HT1080 (cell line): ENCODE measurements at regions not wholly inside any gene's neighbourhood (a gene's known extent, or its start where the extent isn't known, plus 50 kb on each side); places are given as distances from the start of the nearest gene placed in this dataset.
A peak's percentile ranks its signal among the peaks of the same experiment; 100 is the strongest.
"Not testable (repeated sequence)": the region's sequence is repeated elsewhere in the genome, so short reads cannot be mapped to it uniquely, and the experiment has no call there.

Experiments
- DNase-seq: peaks from one replicate; pipeline ENCODE4 v3.0.0-alpha.2; 2015; ENCODE audit warnings: low read depth

DNA sequence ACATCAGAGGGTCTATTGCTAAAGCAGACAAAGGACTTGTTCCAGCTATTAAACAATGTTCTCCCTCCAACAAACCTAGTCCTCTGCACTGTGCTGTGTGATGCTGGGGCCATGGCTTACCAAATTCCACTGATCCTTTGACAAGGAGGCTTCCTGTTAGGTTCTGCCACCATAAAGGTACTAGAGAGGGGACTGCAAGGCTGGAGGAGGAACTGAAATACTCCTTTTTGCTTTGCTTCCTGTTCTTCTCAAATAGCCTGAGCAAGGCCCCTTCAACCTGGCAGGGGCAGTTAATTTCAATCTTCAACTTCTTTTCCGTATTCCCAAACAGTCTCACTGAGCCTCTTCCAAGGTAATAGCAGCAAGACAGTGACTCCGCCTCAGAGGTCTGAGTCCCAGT, 286.4 kb upstream of the IRAK1BP1 start:
- DNase-seq: no peak

DNA sequence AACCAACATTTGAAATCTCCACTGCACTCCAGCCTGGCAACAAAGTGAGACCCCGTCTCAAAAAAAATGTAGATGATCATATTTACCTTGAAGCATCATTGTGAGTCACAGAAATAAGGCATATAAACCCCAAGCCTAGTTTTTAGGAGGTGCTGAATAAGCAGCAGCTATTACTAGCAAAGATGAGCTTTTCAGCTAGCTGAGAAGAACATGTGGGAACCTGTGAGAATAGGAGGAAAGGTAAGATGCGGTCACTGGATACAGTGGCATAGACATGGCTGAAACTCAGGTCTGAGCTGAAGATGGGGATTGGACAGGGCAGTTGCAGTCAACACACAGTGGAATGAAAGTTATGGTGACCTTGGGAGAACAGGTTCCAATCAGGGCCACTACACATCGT, 284.3 kb upstream of the IRAK1BP1 start:
- DNase-seq: no peak

DNA sequence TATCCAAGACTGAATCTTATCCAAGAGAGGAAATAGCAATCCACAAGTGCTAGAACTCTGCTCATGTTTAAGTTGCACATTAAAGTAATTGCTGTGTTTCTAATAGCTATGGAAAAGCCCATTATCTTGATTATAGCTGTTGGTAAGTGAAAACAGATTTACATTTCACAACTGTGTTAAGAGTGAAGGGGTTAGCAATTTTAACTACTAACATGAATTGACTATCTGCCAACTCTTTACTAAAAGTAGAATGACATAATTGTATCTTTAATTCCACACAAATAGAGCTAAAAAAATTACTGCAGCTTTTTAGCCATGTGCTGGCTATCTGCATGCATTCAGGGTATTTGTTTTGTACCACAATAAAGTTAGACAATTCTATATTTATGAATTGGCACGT, 277.9 kb upstream of the IRAK1BP1 start:
- no peak for DNase-seq

DNA sequence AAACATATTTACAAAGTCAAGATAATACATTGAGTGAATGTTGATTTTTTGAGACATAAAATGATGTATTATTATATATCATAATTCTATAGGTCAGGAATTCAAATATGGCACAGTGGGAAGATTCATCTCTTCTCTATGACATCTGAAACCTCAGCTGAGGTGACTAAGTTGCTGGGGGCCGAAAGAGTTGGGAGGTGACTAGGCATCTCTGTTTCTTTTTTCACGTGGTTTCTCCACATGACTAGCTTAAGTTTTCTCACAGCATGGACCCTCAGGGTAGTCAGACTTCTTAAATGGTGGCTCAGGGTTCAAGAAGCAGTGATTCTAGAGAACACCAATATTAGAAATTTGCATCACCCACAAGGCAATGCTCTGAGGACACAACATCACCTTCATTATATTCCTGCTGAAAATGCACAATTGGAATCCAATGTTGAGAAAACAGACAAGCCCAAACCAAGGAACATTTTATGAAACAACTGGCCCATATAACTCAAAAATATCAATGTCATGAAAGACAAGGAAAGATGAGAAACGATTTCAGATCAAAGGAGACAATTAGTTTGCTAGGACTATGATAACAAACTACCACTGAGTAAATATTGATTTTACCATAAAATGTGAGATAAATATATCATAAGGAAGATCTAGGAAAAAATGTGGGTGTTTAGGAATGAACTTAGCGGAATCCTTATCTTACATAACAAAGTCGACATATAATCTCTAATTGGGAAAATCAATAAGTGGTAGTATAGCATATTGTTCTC, 273.3 kb upstream of the IRAK1BP1 start:
- peak; percentile 58 for DNase-seq

DNA sequence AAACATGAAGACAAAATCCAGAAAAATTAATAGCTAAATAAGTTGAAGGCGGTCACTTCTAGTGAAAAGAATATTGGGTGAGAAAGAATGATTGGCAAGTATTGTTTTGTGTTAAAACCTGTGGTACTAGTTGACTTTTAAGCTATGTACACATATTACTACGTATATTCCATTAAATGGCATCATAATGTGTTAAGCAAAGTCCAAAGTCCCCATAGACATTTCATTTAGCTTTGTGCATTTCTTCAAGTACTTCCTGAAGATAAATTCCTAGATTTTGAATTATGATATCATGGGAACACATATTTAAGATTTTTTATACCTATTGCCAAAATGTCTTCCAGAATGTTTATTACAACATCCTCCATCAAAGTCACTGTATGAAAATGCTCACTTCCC, 272.7 kb upstream of the IRAK1BP1 start:
- DNase-seq: no peak

DNA sequence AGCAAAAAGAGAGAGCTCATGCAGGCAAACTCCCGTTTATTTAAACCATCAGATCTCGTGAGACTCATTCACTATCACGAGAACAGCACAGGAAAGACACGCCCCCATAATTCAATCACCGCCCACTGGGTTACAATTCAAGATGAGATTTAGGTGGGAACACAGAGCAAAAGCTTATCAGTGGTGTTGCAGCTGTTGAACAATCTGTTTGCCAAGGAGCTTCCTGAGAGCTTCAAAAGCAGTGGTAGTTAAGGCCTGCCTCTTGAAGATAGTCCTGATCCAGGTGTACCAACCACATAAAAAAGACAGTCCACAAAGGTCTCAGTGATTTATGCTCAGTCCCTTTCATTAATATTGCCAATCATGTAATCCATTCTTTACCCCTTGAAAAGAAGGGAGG, 269.4 kb upstream of the IRAK1BP1 start:
- no peak for DNase-seq

DNA sequence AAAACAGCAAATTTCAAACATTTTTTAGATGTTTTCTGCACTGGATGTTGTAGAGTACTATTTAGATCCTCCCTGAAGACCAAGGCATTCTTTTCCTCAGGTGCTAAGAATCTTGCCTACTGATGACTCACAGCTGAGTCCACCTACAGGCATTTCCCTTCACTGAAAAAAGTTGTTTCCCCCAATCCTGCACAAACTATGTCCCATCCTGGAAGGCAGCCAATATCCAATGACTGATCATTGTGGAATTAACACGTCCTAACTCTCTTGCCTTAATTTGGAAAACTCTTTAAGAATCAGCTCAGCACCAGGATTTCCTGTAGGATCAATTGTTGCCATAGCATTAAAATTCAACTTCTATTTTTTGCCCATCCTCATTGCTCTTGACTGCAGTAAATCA, 268.4 kb upstream of the IRAK1BP1 start:
- peak; percentile 99 for DNase-seq

DNA sequence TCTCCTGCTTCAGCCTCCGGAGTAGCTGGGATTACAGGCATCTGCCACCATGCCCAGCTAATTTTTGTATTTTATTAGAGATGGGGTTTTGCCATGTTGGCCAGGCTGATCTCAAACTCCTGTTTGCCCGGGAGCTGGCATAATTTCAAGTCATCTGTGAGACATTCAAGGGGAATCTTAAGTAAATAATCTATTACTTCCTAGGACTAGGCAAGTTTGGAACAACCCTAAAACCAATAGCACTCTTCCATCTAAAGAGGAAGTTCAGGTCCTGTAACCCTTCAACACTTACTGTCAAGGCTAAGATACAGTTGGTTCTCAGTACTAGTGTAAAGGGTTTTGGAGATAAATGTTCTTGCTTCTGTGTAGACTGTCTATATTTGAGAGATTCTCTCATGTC, 267.8 kb upstream of the IRAK1BP1 start:
- DNase-seq: peak; percentile 47

DNA sequence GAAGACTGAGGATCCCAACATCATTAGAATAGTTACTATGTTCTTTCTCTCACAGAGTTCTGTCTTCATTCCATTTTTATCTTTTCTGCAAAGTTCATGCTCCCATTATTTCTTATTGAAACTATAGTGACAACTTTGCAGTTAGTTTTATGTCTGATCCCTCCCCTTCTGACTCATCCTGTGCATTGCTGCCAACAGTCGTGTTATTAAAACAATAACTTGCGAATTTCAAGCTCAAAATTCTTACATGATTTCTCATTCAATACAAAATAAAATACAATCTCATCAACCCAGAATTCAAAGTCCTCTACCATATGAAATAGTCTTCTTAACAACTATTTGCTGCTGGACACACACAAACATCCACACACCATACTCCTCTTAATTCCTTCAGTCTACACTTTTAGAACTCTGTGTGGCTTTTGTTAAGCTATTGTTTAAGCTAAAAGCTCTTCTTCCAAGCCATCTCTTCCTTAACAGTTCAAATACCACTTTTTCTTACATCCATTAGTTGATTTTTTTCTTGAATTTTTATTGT, 261.4 kb upstream of the IRAK1BP1 start:
- peak; percentile 60 for DNase-seq

DNA sequence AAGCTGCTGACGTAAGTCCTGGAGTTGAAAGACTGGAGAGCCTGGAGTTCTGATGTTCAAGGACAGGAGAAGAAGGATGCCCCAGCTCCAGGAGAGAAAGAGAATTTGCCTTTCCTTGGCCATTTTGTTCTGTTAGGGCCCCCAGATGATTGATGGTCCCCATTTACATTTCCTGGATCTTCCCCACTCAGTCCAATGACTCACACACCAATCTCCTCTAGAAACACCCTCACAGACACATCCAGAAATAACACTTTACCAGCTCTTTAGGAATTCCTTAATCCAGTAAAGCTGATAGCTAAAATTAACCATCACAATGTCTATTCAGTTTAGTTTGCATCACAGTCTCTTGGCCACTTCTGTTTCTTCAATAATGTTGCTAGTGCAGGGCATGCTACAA, 260.2 kb upstream of the IRAK1BP1 start:
- peak; percentile 62 for DNase-seq

DNA sequence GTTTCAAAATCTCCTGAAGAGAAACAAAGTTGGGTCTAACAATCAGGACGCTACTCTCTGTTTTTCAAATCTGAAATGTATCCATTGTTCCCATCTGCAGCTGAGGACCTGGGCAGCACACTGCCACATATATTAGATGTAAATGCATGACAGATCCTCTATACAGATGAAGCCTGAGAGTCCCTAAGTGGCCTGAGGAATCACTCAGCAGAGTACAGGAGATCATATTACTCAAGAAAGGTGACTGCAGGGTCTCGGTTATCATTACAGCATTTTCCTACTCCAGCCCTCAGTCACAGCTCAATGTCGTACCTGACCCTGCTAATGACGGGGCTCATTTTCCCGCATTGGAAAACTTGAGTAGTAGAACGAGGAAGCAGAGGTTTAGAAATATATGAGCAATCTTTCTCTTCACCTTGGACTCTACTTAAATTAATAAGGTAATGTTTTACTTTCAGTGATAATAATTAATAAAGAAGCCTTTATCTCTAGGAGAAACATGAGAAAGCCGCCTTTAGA, 256.2 kb upstream of the IRAK1BP1 start:
- no peak for DNase-seq

DNA sequence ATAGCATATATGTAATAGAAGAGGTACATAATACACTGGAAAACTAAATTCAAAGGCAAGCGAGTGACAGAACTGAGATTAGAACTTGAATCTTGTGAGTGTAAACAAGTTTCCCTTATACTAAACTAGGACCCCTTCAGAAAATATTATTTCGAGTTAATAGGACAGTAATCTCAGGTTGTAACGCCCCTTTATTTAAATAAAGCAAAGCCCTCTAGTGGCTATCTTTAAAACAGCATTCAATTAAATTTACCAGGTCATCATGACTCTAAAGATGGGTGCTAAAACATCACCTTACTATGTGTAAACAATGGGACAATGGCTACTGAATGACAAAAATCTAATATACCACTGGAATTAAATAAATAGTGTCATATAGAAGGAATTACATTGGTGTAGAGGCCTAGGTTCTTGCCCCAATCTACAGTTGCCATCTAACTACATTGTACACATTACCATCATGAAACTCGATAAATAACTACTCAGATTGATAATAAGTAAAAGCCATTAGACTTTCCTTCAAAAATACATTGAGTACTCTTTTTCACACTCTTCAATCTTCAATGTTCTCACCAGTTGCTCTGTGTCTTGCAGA, 255.4 kb upstream of the IRAK1BP1 start:
- peak; percentile 15 for DNase-seq

DNA sequence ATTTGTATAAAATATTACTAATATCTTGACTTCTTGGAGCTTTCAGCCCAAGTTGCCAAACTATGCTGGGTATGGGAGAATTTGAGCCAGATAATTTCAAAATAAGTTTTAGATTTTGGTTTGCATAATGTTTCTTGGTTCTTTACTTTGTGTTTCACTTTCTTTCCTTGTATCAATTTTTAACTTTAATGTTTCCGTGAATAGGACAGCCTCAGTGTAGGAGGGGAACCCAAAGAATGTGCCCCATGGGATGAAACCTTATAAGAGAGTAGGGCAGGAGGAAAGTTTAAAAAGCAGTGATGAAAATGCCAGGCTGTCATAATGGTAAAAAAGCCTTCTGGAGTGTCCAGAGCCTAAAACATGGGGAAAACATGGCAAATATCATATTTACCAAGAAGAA, 252.4 kb upstream of the IRAK1BP1 start:
- no peak for DNase-seq

DNA sequence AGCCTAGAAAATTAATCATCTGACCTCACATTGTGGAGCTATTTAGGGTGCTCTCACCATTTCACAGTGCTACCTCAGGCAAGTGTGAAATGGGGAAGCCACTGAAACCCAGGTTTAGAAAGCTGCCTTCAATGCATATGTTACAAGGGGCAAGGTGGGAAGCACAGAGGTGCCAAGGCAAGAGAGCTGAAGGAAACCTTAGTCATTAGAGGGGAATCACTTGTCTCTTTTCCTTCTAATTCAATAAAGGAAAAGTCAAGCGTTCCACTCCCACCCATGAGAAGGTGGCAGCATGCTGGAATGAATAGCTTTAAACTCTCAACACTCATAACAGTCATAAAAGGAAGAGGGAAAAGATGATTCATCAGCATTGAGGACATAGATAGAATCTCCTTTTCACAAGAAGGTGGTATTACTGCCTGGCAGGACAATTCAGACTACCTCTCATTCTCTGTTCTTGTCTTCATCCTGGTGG, 251.9 kb upstream of the IRAK1BP1 start:
- DNase-seq: peak; percentile 66

DNA sequence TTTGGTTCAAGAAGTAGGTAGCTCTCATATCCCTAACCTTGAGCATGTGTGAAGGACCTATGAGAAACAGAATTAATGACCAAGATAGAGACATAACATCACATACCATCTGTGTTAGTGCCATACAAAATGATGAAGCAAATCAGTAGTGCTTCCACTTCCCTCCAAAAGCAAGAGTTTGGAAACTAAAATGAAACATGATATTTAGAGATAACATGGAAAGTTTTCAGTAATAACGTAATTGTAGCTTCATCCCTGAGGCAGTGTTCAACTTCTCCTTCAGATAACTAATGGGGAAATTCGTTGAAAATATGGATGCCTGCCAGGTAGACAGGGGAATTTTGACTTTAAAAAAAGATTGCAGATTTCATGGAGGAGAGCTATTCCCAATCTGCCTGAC, 248.4 kb upstream of the IRAK1BP1 start:
- no peak for DNase-seq

DNA sequence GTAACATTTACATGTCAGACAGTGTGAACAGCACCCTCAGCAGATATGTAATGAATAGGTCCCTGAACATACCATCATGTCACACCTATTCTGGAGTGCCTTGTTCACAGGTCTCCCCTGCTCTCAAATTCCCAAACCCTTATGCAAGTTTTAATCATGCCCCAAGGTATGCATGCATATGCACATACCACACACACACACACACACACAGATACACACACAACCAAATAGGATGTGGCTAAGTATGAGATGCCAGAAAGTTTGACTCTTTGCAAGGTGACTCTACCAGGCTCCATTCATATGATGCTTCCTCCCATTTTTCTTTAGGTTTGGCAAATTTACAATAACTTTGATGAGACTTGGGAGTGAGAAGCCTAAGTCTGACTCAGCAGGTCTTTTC, 243.8 kb upstream of the IRAK1BP1 start:
- peak; percentile 43 for DNase-seq

DNA sequence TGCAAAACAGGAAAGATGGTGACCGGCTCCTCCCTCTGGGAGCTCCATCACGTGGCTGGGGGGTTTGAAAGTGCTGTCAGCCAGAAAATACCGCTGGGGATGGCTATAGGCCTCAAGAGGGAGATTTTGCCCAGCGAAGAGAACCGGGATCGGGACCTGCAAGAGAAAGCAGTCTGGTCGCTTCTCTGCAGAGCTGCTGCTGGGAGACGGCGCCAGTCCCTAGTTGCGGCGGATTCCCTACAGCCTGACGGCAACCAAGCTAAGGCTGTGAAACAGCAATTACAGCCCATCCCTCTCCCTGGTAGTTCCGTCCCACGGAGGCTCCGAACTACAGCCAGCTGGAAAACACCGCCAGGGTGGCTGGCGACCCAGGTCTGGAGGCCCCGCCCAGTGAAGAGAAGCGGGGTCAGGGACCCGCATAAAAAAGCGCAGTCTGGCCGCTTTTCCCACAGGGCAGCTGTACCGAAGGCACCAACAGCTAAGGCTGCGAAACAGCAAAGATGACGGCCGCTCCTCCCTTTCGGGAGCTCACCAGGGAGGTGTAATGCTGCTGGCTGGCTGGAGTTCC, 238.1 kb upstream of the IRAK1BP1 start:
- no peak for DNase-seq

DNA sequence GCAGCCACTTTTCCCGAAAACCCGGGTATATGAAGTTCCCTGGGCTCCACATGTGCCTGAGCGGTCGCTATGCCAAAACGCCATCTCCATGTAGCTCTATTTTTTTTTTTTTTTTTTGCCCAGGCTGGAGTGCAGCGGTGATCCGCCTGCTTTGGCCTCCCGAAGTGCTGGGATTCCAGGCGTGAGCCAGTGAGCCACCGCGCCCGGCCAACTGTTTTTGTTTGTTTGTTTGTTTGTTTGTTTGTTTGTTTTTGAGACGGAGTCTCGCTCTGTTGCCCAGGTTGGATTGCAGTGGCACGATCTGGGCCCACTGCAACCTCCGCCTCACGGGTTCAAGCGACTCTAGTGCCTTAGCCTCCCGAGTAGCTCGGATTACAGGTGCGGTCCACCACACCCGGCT, 237.5 kb upstream of the IRAK1BP1 start:
- DNase-seq: no peak

DNA sequence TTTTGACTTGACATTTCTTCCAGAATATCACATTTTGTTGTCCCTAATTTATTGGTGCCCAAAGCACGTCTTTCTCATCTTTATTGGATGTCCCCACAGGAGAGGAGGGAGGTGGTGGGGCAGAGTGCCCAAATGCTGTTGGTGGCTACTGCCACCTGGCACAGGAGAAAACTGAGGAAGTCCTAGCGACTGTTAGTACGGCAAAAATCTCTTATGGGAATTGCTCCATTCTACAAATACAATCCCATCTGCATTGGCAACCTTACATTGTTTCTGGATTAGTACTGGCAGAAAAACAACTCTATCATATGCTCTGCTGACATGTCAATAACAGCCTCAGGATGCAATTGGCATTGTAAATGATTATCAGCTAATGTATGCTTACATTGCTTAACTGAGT, 235.4 kb upstream of the IRAK1BP1 start:
- DNase-seq: no peak

DNA sequence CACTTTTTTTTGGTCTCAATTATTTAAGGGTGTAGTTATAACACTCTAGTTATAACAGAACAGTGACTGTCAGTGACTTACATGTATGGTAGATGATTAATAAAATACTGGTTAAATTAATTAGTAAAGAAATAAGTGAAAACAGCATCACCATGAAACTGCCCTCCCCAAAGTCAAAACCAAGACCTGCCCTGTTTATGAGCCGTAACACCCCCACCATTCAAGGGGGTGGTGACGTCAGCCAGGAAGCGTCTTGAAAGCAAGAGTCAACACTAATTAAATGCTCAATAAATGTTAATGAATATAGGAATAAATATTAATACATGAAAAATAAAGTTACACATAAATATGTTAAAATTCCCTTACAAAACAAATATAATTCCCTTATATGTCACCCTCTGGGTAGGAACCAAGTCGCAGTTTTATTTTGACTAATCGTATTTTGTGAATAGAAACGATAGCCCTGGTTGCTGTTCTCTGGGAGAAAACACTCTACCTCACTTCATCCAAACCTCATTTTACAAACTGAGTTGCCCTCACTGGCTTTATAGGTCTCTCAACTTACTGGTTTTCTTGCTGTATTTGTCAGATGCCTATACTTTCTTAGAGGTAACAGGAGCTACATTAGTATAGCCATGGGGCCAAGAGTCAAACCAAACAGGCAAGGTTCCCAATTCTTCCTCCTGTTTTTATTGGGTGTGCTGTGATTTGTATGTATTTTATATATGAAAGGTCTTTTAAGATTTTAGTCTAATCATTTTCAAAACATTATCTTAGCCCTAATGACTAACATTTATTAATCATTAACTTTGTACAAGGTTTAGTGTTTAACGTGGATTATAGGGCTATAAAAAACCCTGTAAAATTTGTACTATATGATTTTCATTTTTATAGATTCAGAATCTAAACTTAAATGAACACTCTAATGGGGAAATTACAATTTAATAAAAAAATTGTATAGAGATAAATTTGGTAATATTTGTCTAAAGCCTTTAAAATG, 227.9 kb upstream of the IRAK1BP1 start:
- no peak for DNase-seq

DNA sequence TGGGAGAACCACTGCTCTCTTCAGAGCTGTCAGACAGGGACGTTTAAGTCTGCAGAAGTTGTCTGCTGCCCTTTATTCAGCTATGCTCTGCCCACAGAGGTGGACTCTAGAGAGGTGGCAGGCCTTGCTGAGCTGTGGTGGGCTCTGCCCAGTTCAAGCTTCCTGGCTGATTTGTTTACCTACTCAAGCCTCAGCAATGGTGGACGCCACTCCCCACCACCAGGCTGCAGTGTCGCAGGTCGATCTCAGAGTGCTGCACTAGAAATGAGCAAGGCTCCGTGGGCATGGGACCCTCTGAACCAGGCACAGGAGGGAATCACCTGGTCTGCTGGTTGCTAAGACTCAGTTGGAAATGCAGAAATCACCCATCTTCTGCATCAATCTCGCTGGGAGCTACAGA, 223.4 kb upstream of the IRAK1BP1 start:
- not testable (repeated sequence) for DNase-seq
